GM12872 (cell line): ENCODE measurements at regions not wholly inside any gene's neighbourhood (a gene's known extent, or its start where the extent isn't known, plus 50 kb on each side); places are given as distances from the start of the nearest gene placed in this dataset.

Experiments
- TF ChIP-seq, protein P1 (sequence below): IDR thresholded peaks from 3 replicates; pipeline ENCODE4 v1.5.1; 2011; ENCODE audit warnings: low read depth, mild to moderate bottlenecking, low read length, moderate library complexity; ENCODE audit not compliant: insufficient read depth

DNA sequence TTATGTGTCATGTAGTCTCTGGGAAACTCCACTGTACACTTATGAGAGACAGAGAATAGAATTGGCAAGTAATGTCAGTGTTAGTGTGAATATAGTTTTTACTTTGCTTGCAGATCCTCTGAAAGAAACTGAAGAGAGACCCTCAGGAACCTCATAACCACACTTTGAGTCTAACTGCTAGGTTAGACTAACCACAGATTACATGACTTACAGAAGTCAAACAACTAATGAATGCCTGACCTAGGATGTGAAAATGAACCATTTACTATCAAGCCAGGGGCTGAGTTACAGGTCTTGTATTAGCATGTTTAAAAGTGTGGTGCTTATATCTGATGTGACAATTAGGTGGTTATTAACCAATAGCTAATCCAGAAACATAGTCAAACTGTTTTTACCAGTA is 280.4 kb upstream of the LRATD1 start:
- TF ChIP-seq, protein P1, sequence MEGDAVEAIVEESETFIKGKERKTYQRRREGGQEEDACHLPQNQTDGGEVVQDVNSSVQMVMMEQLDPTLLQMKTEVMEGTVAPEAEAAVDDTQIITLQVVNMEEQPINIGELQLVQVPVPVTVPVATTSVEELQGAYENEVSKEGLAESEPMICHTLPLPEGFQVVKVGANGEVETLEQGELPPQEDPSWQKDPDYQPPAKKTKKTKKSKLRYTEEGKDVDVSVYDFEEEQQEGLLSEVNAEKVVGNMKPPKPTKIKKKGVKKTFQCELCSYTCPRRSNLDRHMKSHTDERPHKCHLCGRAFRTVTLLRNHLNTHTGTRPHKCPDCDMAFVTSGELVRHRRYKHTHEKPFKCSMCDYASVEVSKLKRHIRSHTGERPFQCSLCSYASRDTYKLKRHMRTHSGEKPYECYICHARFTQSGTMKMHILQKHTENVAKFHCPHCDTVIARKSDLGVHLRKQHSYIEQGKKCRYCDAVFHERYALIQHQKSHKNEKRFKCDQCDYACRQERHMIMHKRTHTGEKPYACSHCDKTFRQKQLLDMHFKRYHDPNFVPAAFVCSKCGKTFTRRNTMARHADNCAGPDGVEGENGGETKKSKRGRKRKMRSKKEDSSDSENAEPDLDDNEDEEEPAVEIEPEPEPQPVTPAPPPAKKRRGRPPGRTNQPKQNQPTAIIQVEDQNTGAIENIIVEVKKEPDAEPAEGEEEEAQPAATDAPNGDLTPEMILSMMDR = no peak

DNA sequence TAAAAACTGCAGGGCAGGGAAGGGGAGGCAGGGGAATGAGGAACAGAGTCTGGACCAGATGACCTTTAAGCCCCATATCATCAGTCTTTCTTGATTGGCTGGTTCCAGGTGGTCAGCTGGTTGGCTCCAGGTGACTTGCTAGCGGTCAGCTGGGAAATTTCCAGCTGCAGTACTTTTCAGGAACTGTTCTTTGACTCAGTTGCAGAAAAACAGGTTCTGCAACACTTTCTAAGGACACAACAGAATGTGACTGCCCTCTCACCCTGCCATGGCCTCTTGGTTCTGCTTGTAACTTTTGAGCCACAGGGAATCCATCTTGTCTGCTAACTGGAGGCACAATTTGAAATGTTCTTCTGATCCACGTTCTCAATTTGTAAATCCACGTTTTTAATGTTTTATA is 278.3 kb upstream of the LRATD1 start:
- TF ChIP-seq, protein P1 = no peak

DNA sequence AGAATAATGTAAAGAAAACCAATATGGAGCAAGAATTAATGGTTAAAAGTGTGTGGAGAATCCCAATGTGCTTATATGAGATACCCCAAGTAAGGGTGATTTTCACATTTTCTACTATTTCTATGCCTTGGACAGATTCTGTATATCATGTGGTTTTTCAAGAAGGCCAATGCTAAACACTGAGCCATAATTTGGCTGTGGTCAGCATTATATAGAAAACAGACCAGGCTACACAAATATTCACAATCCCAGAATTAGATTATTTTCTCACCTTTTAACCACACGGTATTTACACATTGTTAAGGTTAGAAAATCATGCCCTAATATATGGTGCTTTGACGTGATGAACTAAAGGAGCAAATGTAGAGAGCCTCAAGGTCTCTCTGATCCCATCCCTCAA is 277.4 kb upstream of the LRATD1 start:
- TF ChIP-seq, protein P1 = no peak

DNA sequence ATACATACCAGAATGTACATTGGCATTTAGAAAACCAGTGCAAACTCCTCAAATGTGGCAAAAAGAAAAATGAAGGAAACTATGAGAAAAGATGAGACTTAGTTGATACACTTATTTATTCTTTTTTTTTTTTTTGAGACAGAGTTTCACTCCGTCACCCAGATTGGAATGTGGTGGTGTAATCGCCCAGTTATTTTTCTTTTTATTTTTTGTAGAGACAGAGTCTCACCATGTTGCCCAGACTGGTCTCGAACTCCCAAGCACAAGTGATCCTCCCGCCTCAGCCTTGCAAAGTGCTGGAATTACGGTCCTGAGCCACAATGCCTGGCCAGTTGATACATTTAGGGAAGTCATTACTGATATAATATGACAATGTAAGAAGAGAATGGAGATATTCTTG is 274.2 kb upstream of the LRATD1 start:
- TF ChIP-seq, protein P1 = no peak

DNA sequence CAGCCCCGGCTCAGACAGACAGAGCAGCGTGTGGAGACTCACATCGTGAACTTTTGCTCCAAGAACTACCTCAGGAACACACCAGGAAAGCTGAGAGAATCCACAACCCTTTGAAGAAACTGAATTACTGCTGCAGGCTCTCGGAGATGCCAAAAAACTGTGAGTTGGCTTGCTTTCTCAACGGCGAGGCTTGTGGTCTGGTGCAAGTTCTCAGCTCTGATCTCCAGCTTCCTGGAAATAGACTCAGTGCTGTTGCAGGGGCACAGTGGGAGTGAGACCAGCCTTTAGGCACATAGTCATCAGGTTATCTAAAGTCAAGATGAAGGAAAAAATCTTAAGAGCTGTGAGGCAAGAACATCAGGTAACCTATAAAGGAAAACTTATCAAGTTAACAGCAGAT is 273.7 kb upstream of the LRATD1 start:
- TF ChIP-seq, protein P1 = no peak

DNA sequence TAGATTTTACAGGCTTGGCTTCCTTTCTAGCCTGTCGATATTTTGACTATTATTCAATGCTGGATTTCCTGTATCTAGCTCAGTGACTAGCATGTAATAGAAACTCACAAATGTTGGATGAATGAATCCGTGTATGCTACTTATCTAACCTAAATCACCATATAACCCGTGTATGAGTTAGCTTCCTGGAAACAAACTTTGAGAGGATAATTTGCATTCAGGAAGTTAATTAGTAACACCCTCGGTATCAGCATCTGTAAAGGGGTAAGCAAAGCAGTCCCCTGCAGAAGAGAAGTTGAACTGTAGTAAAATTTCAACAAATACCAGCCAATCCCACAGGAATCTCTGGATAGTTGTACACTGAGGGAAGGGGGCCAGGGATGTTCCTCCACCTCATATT is 269.4 kb upstream of the LRATD1 start:
- TF ChIP-seq, protein P1 = no peak

DNA sequence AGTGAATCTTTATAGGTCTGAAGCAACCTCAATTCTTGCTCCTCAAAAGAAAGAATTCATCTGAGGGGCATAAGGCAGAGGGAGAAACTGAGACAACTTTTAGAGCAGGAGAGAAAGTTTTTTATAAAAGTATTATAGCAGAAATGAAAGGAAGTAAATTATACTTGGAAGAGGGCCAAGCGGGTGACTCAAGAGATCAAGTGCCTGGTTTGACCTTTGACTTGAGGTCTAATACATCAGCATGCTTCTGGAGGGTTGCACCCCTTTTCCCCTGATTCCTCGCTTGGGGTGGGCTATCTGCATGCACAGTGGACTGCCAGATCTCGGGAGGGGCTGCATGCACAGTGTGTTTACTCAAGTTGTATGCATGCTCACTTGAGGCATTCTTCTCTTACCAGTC is 268.5 kb upstream of the LRATD1 start:
- TF ChIP-seq, protein P1 = no peak

DNA sequence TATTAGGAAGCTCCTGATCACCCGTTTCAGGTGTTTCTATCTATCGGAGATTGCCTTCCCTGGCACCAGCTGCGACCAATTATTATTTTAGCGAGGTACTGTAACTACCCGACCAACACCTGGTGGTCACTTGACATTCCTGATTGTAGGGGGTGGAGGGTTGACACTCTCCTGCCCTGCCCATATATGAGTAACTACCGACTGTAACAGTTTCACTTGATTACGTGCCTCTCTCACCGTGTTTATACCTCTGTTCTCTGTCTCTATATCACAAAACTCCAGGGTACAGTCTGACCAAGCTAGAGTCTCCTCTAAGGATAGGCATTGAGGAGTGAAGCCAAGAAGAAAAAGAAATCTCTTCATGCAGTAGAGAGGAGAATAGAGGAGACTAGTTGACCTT is 268.0 kb upstream of the LRATD1 start:
- TF ChIP-seq, protein P1 = no peak
